K562 (cell line): ENCODE measurements at regions not wholly inside any gene's neighbourhood (a gene's known extent, or its start where the extent isn't known, plus 50 kb on each side); places are given as distances from the start of the nearest gene placed in this dataset.

Experiments
- ATAC-seq: fragments of 200-7000 bp; cut with Tn5 transposase; 3 replicates; pipeline ENCODE4 v1.9.1; 2020; ENCODE audit warnings: moderate library complexity
- BruUV-seq: library from RNA; stranded (reverse); fragments of 400-500 nt; replicated peaks from 2 replicates; lab custom pipeline; 2021; lab: Mats Ljungman, UMichigan
- CTCF ChIA-PET: fragments of 300-600 bp; formaldehyde crosslinking; extraction: SDS; loops from one replicate; lab custom pipeline; 2021; ENCODE audit warnings: low intra/inter-chr PET ratio; lab: Yijun Ruan, JAX
- POLR2A ChIA-PET: fragments of 300-600, 350-650 bp; sonication (Branson Sonifier 250); formaldehyde crosslinking; extraction: SDS; loops from one replicate; lab custom pipeline; 2021; ENCODE audit warnings: antibody characterized with exemption, inconsistent platforms; lab: Yijun Ruan, JAX
- DNase-seq, 4 experiments: peaks; one replicate each; pipeline versions ENCODE4 v3.0.0 to v3.0.0-alpha.2; 2011 to 2018; ENCODE audit warnings: low spot score in 3 of 4, mixed read lengths in 3 of 4; ENCODE audit errors: extremely low read depth in 1 of 4
- FAIRE-seq: peaks from 2 replicates; lab custom pipeline; 2011; peaks lifted over from hg19 to GRCh38; lab: Jason Lieb, UNC
- H2AFZ ChIP-seq: 2 replicates; pipeline ENCODE4 v1.6.0; 2011; ENCODE audit warnings: low read depth, low read length, control low read depth, inconsistent platforms
- H3K27ac ChIP-seq: fragments of 200-600 bp; 3 replicates; pipeline ENCODE4 v1.8.0; 2011; ENCODE audit warnings: low read depth, mild to moderate bottlenecking, control low read depth, inconsistent platforms, low read length, moderate library complexity, mixed read lengths; ENCODE audit errors: extremely low read depth
- H3K27me3 ChIP-seq, 2 experiments: fragments of 300-600 bp in 1 of 2; 2 replicates in 1 of 2; 3 replicates in 1 of 2; pipeline versions ENCODE4 v1.6.0 to v1.8.0; 2011; ENCODE audit warnings: inconsistent platforms in 2 of 2, low read length in 2 of 2, mild to moderate bottlenecking in 1 of 2, mixed read lengths in 1 of 2, moderate library complexity in 1 of 2; ENCODE audit not compliant: control insufficient read depth in 2 of 2, insufficient read depth in 2 of 2
- H3K36me3 ChIP-seq: fragments of 300-600 bp; 3 replicates; pipeline ENCODE4 v1.8.0; 2011; ENCODE audit warnings: mild to moderate bottlenecking, low read length, inconsistent platforms; ENCODE audit not compliant: control insufficient read depth, insufficient read depth
- H3K4me1 ChIP-seq, 2 experiments: fragments of 200-600 bp in 1 of 2; replicated peaks in 1 of 2; 2 replicates in 1 of 2; 3 replicates in 1 of 2; pipeline versions ENCODE4 v1.5.1 to v1.8.0; 2011; ENCODE audit warnings: inconsistent platforms in 2 of 2, low read length in 2 of 2, mild to moderate bottlenecking in 1 of 2, mixed read lengths in 1 of 2, moderate library complexity in 1 of 2; ENCODE audit not compliant: control insufficient read depth in 2 of 2, insufficient read depth in 2 of 2
- H3K4me2 ChIP-seq: 2 replicates; pipeline ENCODE4 v1.6.1; 2011; ENCODE audit warnings: low read length, control low read depth, inconsistent platforms, mixed read lengths; ENCODE audit not compliant: insufficient read depth
- H3K4me3 ChIP-seq: fragments of 200-600 bp; sonication (generic), shearing (Covaris generic); 2 replicates; pipeline ENCODE4 v1.5.1; 2016; ENCODE audit warnings: control low read depth, inconsistent platforms
- H3K79me2 ChIP-seq: fragments of 200-600 bp; 3 replicates; pipeline ENCODE4 v1.8.0; 2011; ENCODE audit warnings: low read length, inconsistent platforms; ENCODE audit not compliant: control insufficient read depth, insufficient read depth
- H3K9ac ChIP-seq, 2 experiments: 2 replicates each; pipeline versions ENCODE4 v1.6.0 to v1.6.1; 2011; ENCODE audit warnings: low read depth in 2 of 2, low read length in 2 of 2, control low read depth in 1 of 2, inconsistent platforms in 1 of 2, mild to moderate bottlenecking in 1 of 2, mixed read lengths in 1 of 2; ENCODE audit not compliant: insufficient read depth in 1 of 2
- H3K9me1 ChIP-seq: one replicate; pipeline ENCODE4 v1.6.0; 2011; ENCODE audit warnings: inconsistent platforms, mild to moderate bottlenecking, low read length, moderate library complexity; ENCODE audit not compliant: control insufficient read depth, insufficient read depth
- H3K9me3 ChIP-seq: replicated peaks from 2 replicates; pipeline ENCODE4 v1.5.1; 2011; ENCODE audit warnings: low read depth, low read length, inconsistent platforms; ENCODE audit not compliant: control insufficient read depth, insufficient read depth
- H4K20me1 ChIP-seq: replicated peaks from 2 replicates; pipeline ENCODE4 v1.6.1; 2011; ENCODE audit warnings: low read length, inconsistent platforms, mixed read lengths; ENCODE audit not compliant: control insufficient read depth, insufficient read depth
- CBX2 ChIP-seq: fragments of 200-600 bp; sonication (generic); IDR thresholded peaks from one replicate; pipeline ENCODE4 v1.6.1; 2012; ENCODE audit warnings: mild to moderate bottlenecking, low read length, inconsistent platforms; ENCODE audit not compliant: insufficient read depth, poor library complexity, severe bottlenecking
- CBX5 ChIP-seq: IDR thresholded peaks from 2 replicates; pipeline ENCODE4 v1.6.1; 2014; ENCODE audit warnings: low read depth, borderline replicate concordance
- HEY1 ChIP-seq: fragments of 250-450 bp; sonication (Bioruptor Pico); IDR thresholded peaks from 2 replicates; pipeline ENCODE4 v1.5.0; 2020; ENCODE audit warnings: mild to moderate bottlenecking, moderate library complexity, borderline replicate concordance
- HLTF ChIP-seq: fragments of 450-650 bp; IDR thresholded peaks from 2 replicates; pipeline ENCODE4 v1.6.1; 2016
- PTRF ChIP-seq: fragments of 450-650 bp; IDR thresholded peaks from 2 replicates; pipeline ENCODE4 v1.6.1; 2016; ENCODE audit warnings: mild to moderate bottlenecking, missing genetic modification characterization, missing compliant biosample characterization
- RHOXF2B ChIP-seq: fragments of 250-450 bp; sonication (Bioruptor Pico); conservative IDR thresholded peaks from 2 replicates; pipeline ENCODE4 v1.5.1; 2021
- SAFB2 ChIP-seq: fragments of 200-400 bp; formaldehyde crosslinking; IDR thresholded peaks from 2 replicates; pipeline ENCODE4 v1.6.1; 2018; ENCODE audit warnings: borderline replicate concordance, low read length, low read depth, moderate library complexity; ENCODE audit not compliant: severe bottlenecking
- XRCC5 ChIP-seq: fragments of 200-400 bp; formaldehyde crosslinking; IDR thresholded peaks from 2 replicates; pipeline ENCODE4 v1.6.1; 2017; ENCODE audit warnings: low read depth, mild to moderate bottlenecking, low read length
- ZNF224 ChIP-seq: sonication (generic); formaldehyde crosslinking; IDR thresholded peaks from 2 replicates; pipeline ENCODE4 v1.8.0; 2022; ENCODE audit warnings: mild to moderate bottlenecking, missing genetic modification reagents
- ZNF76 ChIP-seq: fragments of 250-450 bp; sonication (Bioruptor Pico); IDR thresholded peaks from 2 replicates; pipeline ENCODE4 v1.4.0; 2020; ENCODE audit warnings: mild to moderate bottlenecking, moderate library complexity, borderline replicate concordance
- WGBS: fragments of 100-300 bp; shearing (Covaris generic); methylation state at CpG from one replicate; pipeline ENCODE4 v1.1.6; 2016; ENCODE audit warnings: low coverage, mixed read lengths; ENCODE audit not compliant: insufficient coverage; ENCODE audit errors: missing lambda C conversion rate; 5-methylcytosine and 5-hydroxymethylcytosine counted together
- in situ Hi-C: fragments of 300-500 bp; cut with MboI; formaldehyde crosslinking; loops from 4 replicates; pipeline ENCODE4 v1.15.0; 2018; ENCODE audit warnings: inconsistent platforms, mixed read lengths
- intact Hi-C: fragments of 100-400 bp; cut with micrococcal nuclease; formaldehyde crosslinking; loops from 2 replicates; pipeline ENCODE4 v1.14.2; 2022
- TF ChIP-seq, protein P1 (sequence below): fragments of 200-400 bp; formaldehyde crosslinking; IDR thresholded peaks from 2 replicates; pipeline ENCODE4 v1.6.1; 2017; ENCODE audit warnings: mild to moderate bottlenecking, low read depth, low read length, moderate library complexity
- TF ChIP-seq, protein P2 (sequence below): fragments of 250-450 bp; sonication (Bioruptor Pico); IDR thresholded peaks from 2 replicates; pipeline ENCODE4 v1.8.0; 2021; ENCODE audit warnings: moderate library complexity, mild to moderate bottlenecking, inconsistent platforms

DNA sequence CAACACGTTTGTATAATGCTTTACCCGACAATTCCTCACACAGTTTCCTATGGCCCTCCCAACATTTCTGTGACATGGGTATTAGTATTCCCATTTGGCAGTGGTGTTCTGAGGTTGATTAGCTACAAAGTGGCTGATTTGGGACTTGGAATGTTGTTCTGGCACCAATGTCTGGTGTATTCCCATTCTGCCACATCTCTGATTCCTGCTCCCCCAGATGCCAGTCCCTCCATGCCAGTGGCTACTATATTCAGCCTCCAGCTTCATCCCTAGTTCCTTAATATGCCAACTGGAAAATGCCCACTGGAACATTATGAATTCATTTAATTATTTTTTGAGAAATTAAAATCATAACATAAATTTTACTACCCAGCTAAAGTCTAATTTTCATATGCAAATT, 60.6 kb upstream of the NBEA start (continued):
- TF ChIP-seq, protein P1, sequence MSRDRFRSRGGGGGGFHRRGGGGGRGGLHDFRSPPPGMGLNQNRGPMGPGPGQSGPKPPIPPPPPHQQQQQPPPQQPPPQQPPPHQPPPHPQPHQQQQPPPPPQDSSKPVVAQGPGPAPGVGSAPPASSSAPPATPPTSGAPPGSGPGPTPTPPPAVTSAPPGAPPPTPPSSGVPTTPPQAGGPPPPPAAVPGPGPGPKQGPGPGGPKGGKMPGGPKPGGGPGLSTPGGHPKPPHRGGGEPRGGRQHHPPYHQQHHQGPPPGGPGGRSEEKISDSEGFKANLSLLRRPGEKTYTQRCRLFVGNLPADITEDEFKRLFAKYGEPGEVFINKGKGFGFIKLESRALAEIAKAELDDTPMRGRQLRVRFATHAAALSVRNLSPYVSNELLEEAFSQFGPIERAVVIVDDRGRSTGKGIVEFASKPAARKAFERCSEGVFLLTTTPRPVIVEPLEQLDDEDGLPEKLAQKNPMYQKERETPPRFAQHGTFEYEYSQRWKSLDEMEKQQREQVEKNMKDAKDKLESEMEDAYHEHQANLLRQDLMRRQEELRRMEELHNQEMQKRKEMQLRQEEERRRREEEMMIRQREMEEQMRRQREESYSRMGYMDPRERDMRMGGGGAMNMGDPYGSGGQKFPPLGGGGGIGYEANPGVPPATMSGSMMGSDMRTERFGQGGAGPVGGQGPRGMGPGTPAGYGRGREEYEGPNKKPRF, result no peak
- TF ChIP-seq CBX5 (no peak), PTRF (tag) (no peak), ZNF224 (CRISPR knock-in tag) (no peak), ZNF76 (CRISPR knock-in tag) (no peak), XRCC5 (no peak), SAFB2 (no peak), HEY1 (CRISPR knock-in tag) (no peak), CBX2 (no peak), RHOXF2B (CRISPR knock-in tag) (no peak)

DNA sequence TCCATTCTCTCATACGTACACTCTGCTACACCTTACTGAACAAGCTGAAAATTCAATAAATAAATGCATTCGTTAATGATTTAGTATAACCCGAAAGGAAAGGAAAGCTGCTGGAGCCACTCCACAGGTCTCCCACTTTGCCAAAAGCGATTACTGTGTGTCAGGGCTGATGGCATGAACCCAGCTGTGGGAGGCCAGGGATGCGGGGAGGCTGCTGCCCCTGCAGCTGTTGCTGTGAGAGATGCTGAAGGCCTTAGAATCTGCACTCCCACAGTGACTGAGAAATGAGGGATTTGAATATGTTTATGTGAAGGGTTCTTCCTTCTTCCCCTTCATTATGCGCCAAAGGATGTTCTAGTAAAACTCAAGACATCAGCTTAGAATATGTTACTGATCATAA, 58.7 kb upstream of the NBEA start:
- ATAC-seq (no peak), FAIRE-seq (no peak), DNase-seq (no peak)
- Histone ChIP-seq H4K20me1 (no peaks in the 10 kb centered on the region), H3K9ac (no peak overlapping the region), H2AFZ (no peak overlapping the region), H3K4me3 (no peak overlapping the region), H3K79me2 (no peaks in the 10 kb centered on the region), H3K36me3 (no peaks in the 10 kb centered on the region), H3K4me2 (no peak overlapping the region), H3K27ac (no peak overlapping the region), H3K9me3 (no peaks in the 10 kb centered on the region), H3K27me3 (no peaks in the 10 kb centered on the region), H3K4me1 (no peaks in the 10 kb centered on the region), H3K9me1 (no peaks in the 10 kb centered on the region)
- intact Hi-C loops (no loop called here), in situ Hi-C loops (no loop called here)
- ChIA-PET POLR2A (no interaction called here), CTCF (no interaction called here)
- WGBS, result 0% methylated on average over 6 of the region's 6 CpGs
- BruUV-seq, result no TSS peak
- TF ChIP-seq, protein P2, sequence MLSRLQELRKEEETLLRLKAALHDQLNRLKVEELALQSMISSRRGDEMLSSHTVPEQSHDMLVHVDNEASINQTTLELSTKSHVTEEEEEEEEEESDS (CRISPR knock-in tag), result no peak
- no peak for TF ChIP-seq HLTF
